B cell (primary cell): ENCODE measurements at regions not wholly inside any gene's neighbourhood (a gene's known extent, or its start where the extent isn't known, plus 50 kb on each side); places are given as distances from the start of the nearest gene placed in this dataset.
A peak's percentile ranks its signal among the peaks of the same experiment; 100 is the strongest.

ENCODE experiments used
- ATAC-seq: fragments of 200-7000 bp; cut with Tn5 transposase; one replicate; pipeline ENCODE4 v1.10.0; 2021; ENCODE audit warnings: low read depth, mild to moderate bottlenecking, moderate number of reproducible peaks, moderate library complexity
- CTCF ChIA-PET: fragments of 350-600 bp; sonication (Branson Sonifier 250); formaldehyde crosslinking; loops from one replicate; lab custom pipeline; 2021; ENCODE audit warnings: antibody characterized with exemption, inconsistent platforms; lab: Charles Lee
- POLR2A ChIA-PET: fragments of 350-600 bp; sonication (Branson Sonifier 250); formaldehyde crosslinking; loops from one replicate; lab custom pipeline; 2021; ENCODE audit warnings: antibody characterized with exemption; lab: Charles Lee
- DNase-seq: peaks from one replicate; pipeline ENCODE4 v3.0.0; 2013
- H2AFZ ChIP-seq: 2 replicates; pipeline ENCODE4 v1.6.1; 2012; ENCODE audit warnings: mild to moderate bottlenecking, low read depth, low read length; ENCODE audit not compliant: insufficient read depth, poor library complexity, severe bottlenecking
- H3K27ac ChIP-seq, 2 donors: 1 replicate in 1 of 2; 2 replicates in 1 of 2; pipeline ENCODE4 v1.5.1; 2012 to 2013; ENCODE audit warnings: low read length in 2 of 2, mild to moderate bottlenecking in 2 of 2, moderate library complexity in 1 of 2
- H3K27me3 ChIP-seq, 4 experiments: fragments of 200-600 bp in 1 of 4; sonication (generic) in 1 of 4; replicated peaks in 1 of 4; 1 replicate in 2 of 4; 2 replicates in 2 of 4; pipeline versions ENCODE4 v1.6.1 to v1.7.0; 2013 to 2016; ENCODE audit warnings: low read length in 3 of 4, mild to moderate bottlenecking in 2 of 4, mixed read lengths in 1 of 4, moderate library complexity in 1 of 4; ENCODE audit not compliant: insufficient read depth in 4 of 4, control insufficient read depth in 3 of 4; ENCODE audit errors: control extremely low read depth in 1 of 4
- H3K36me3 ChIP-seq, 2 experiments: replicated peaks in 1 of 2; 1 replicate in 1 of 2; 2 replicates in 1 of 2; pipeline versions ENCODE4 v1.6.1 to v1.7.1; 2013; ENCODE audit warnings: low read length in 1 of 2; ENCODE audit not compliant: insufficient read depth in 2 of 2, control insufficient read depth in 1 of 2; ENCODE audit errors: control extremely low read depth in 1 of 2, extremely low read depth in 1 of 2
- H3K4me1 ChIP-seq, 2 donors: fragments of 200-600 bp in 1 of 2; sonication (generic) in 1 of 2; 1 replicate in 1 of 2; 2 replicates in 1 of 2; pipeline versions ENCODE4 v1.5.1 to v1.6.1; 2013 to 2017; ENCODE audit warnings: low read length in 2 of 2; ENCODE audit not compliant: control insufficient read depth in 2 of 2, insufficient read depth in 2 of 2
- H3K4me2 ChIP-seq: replicated peaks from 2 replicates; pipeline ENCODE3; 2012; ENCODE audit warnings: mild to moderate bottlenecking, low read depth, low read length; ENCODE audit not compliant: poor library complexity, severe bottlenecking
- H3K4me3 ChIP-seq, 5 experiments: fragments of 200-600 bp in 1 of 5; sonication (generic) in 1 of 5; 1 replicate in 3 of 5; 2 replicates in 2 of 5; pipeline versions ENCODE4 v1.5.1 to v1.7.0; 2011 to 2016; ENCODE audit warnings: low read length in 4 of 5, mild to moderate bottlenecking in 4 of 5, low read depth in 2 of 5, control low read depth in 1 of 5, moderate library complexity in 1 of 5; ENCODE audit not compliant: insufficient read depth in 1 of 5; ENCODE audit errors: control extremely low read depth in 1 of 5, extremely low read depth in 1 of 5
- H3K79me2 ChIP-seq: fragments of 200-600 bp; sonication (generic); one replicate; pipeline ENCODE4 v1.6.0; 2016; ENCODE audit warnings: low read length; ENCODE audit not compliant: control insufficient read depth, insufficient read depth
- H3K9ac ChIP-seq: fragments of 200-600 bp; sonication (generic); 2 replicates; pipeline ENCODE4 v1.6.1; 2017; ENCODE audit warnings: mild to moderate bottlenecking, low read length, moderate library complexity
- H3K9me3 ChIP-seq, 3 donors: one replicate each; pipeline versions ENCODE4 v1.6.1 to v1.7.1; 2013; ENCODE audit warnings: low read length in 2 of 3; ENCODE audit not compliant: control insufficient read depth in 2 of 3, insufficient read depth in 1 of 3; ENCODE audit errors: control extremely low read depth in 1 of 3
- H4K20me1 ChIP-seq: 2 replicates; pipeline ENCODE4 v1.6.0; 2012; ENCODE audit warnings: mild to moderate bottlenecking, low read length; ENCODE audit not compliant: insufficient read depth, control insufficient read depth, poor library complexity, severe bottlenecking
- H3K27ac Mint-ChIP-seq: one replicate; pipeline ENCODE4 v1.8.0; 2021; ENCODE audit warnings: mixed read lengths
- H3K27me3 Mint-ChIP-seq: one replicate; pipeline ENCODE4 v1.8.0; 2021; ENCODE audit warnings: mixed read lengths
- H3K4me1 Mint-ChIP-seq: one replicate; pipeline ENCODE4 v1.8.0; 2021; ENCODE audit warnings: mixed read lengths
- H3K4me3 Mint-ChIP-seq: one replicate; pipeline ENCODE4 v1.8.0; 2021; ENCODE audit warnings: mixed read lengths
- H3K9me3 Mint-ChIP-seq: one replicate; pipeline ENCODE4 v1.8.0; 2022; ENCODE audit warnings: mixed read lengths; ENCODE audit not compliant: insufficient read depth
- CTCF ChIP-seq: fragments of 200-600 bp; IDR thresholded peaks from one replicate; pipeline ENCODE4 v1.8.0; 2022; ENCODE audit warnings: antibody characterized with exemption, mild to moderate bottlenecking
- EZH2 ChIP-seq: IDR thresholded peaks from 2 replicates; pipeline ENCODE4 v1.6.1; 2012; ENCODE audit warnings: borderline replicate concordance, low read depth, mild to moderate bottlenecking, moderate library complexity, low read length; ENCODE audit not compliant: insufficient read depth, poor library complexity, severe bottlenecking
- WGBS: methylation state at CpG from one replicate; pipeline ENCODE4 v1.1.5; 2013; ENCODE audit warnings: missing lambda C conversion rate; ENCODE audit not compliant: insufficient coverage; 5-methylcytosine and 5-hydroxymethylcytosine counted together
- intact Hi-C: fragments of 100-400 bp; cut with micrococcal nuclease; formaldehyde crosslinking; loops from one replicate; pipeline ENCODE4 v1.10.0; 2022

GRCh38 chr20:50420380-50420779 is 89.8 kb upstream of the PTPN1 start:
- Mint-ChIP-seq H3K27ac (no peak overlapping the region), H3K9me3 (no peaks in the 10 kb centered on the region), H3K4me3 (no peak overlapping the region), H3K27me3 (peaks cover 20% of the 10 kb centered on the region), H3K4me1 (no peaks in the 10 kb centered on the region)
- intact Hi-C loops = no loop called here
- Histone ChIP-seq H3K79me2 (no peaks in the 10 kb centered on the region), H3K4me3 (no peak overlapping the region), H3K4me1 (no peaks in the 10 kb centered on the region), H3K27me3 (peaks cover 0 to 8% (median 3%) of the 10 kb centered on the region in 4 experiments), H3K9ac (no peak overlapping the region), H3K36me3 (no peaks in the 10 kb centered on the region), H3K27ac (no peak overlapping the region), H2AFZ (no peak overlapping the region), H4K20me1 (no peaks in the 10 kb centered on the region), H3K4me2 (no peak overlapping the region), H3K9me3 (peaks cover 0 to 17% (median 4%) of the 10 kb centered on the region in 3 donors)
- DNase-seq = no peak
- POLR2A ChIA-PET = no interaction called here
- ATAC-seq = no peak
- WGBS = 84% methylated on average over 7 of the region's 7 CpGs
- CTCF ChIA-PET = no interaction called here
- TF ChIP-seq CTCF (no peak), EZH2 (no peak)

- ChIA-PET POLR2A (no interaction called here), CTCF (interaction anchor here (0.6 kb wide), 1 partner anchor 95 kb away, joined by 3 read pairs; no protein-coding TSS in a partner anchor)
- no peak for ATAC-seq
- no peaks in the 10 kb centered on the region for H3K4me1 Mint-ChIP-seq
- no peak overlapping the region for H3K4me3 ChIP-seq
- no peak overlapping the region for H3K4me3 Mint-ChIP-seq
- H3K4me1 ChIP-seq = no peaks in the 10 kb centered on the region
- H3K9ac ChIP-seq = no peak overlapping the region
- H3K27me3 Mint-ChIP-seq = peaks cover 23% of the 10 kb centered on the region
- H3K9me3 Mint-ChIP-seq = no peaks in the 10 kb centered on the region
- H3K79me2 ChIP-seq = no peaks in the 10 kb centered on the region
- TF ChIP-seq EZH2 (no peak), CTCF (no peak)
- intact Hi-C loops = no loop called here
- H3K27ac ChIP-seq = no peak overlapping the region
- H3K4me2 ChIP-seq = no peak overlapping the region
- peak overlapping the region; percentile 15 for H3K27ac Mint-ChIP-seq
- H2AFZ ChIP-seq = no peak overlapping the region
- no peak for DNase-seq
- no peaks in the 10 kb centered on the region for H4K20me1 ChIP-seq
- peaks cover 0 to 9% (median 3%) of the 10 kb centered on the region in 4 experiments for H3K27me3 ChIP-seq
- H3K9me3 ChIP-seq = peaks cover 0 to 17% (median 4%) of the 10 kb centered on the region in 3 donors
- no peaks in the 10 kb centered on the region for H3K36me3 ChIP-seq
- WGBS = 89% methylated on average over 2 of the region's 6 CpGs
These were observed 88.5 kb upstream of the PTPN1 start for GRCh38 chr20:50421356-50422340.
